Gastrocnemius medialis (tissue), 4 donors: ENCODE measurements at regions not wholly inside any gene's neighbourhood (a gene's known extent, or its start where the extent isn't known, plus 50 kb on each side); places are given as distances from the start of the nearest gene placed in this dataset.

Experiments used
- ATAC-seq, 2 donors: fragments of 150-250 bp; one replicate each; pipeline ENCODE4 v1.9.1; 2016
- DNase-seq, 2 donors: peaks; one replicate each; pipeline ENCODE4 v3.0.0-alpha.2; 2019
- H3K27ac ChIP-seq, 4 donors: fragments of 200-600 bp; sonication (generic); 1 replicate in 1 of 4; 2 replicates in 3 of 4; pipeline ENCODE4 v1.5.1; 2016 to 2018; ENCODE audit warnings: mild to moderate bottlenecking in 2 of 4, moderate library complexity in 1 of 4
- H3K27me3 ChIP-seq, 3 donors: fragments of 200-600 bp; sonication (generic) in 2 of 3; 1 replicate in 1 of 3; 2 replicates in 2 of 3; pipeline versions ENCODE4 v1.5.1 to v1.6.0; 2016 to 2019; ENCODE audit warnings: mild to moderate bottlenecking in 1 of 3, moderate library complexity in 1 of 3
- H3K36me3 ChIP-seq, 2 donors: fragments of 200-600 bp; sonication (generic) in 1 of 2; one replicate each; pipeline ENCODE4 v1.5.1; 2017 to 2018
- H3K4me1 ChIP-seq, 2 donors: fragments of 200-600 bp; sonication (generic) in 1 of 2; one replicate each; pipeline ENCODE4 v1.5.1; 2016 to 2017; ENCODE audit warnings: mild to moderate bottlenecking in 2 of 2
- H3K4me3 ChIP-seq, 4 donors: fragments of 200-600 bp; sonication (generic) in 3 of 4; 1 replicate in 1 of 4; 2 replicates in 3 of 4; pipeline ENCODE4 v1.5.1; 2016 to 2019; ENCODE audit warnings: mild to moderate bottlenecking in 2 of 4
- H3K9me3 ChIP-seq, 3 donors: fragments of 200-600 bp; sonication (generic) in 2 of 3; 1 replicate in 1 of 3; 2 replicates in 2 of 3; pipeline ENCODE4 v1.5.1; 2016 to 2019
- CTCF ChIP-seq, 5 experiments: fragments of 450-650 bp in 3 of 5; fragments of 200-600 bp in 2 of 5; sonication (generic) in 2 of 5; IDR thresholded peaks in 4 of 5; conservative IDR thresholded peaks in 1 of 5; 1 replicate in 4 of 5; 2 replicates in 1 of 5; pipeline ENCODE4 v1.5.1; 2016 to 2019; ENCODE audit warnings: antibody characterized with exemption in 5 of 5, mild to moderate bottlenecking in 3 of 5, moderate library complexity in 3 of 5
- POLR2A ChIP-seq, 2 donors: fragments of 450-650 bp; IDR thresholded peaks; one replicate each; pipeline ENCODE4 v1.6.1; 2017; ENCODE audit warnings: antibody characterized with exemption in 2 of 2, mild to moderate bottlenecking in 2 of 2, moderate library complexity in 2 of 2
- in situ Hi-C, 4 donors: fragments of 200-750 bp; cut with MboI; loops; one replicate each; pipeline versions ENCODE4 v1.15.0 to v1.8.0; 2017; ENCODE audit warnings: low sequenced_read_pairs in 4 of 4
- intact Hi-C: fragments of 100-400 bp; cut with DNase I; formaldehyde crosslinking; loops from one replicate; pipeline ENCODE4 v1.15.1; 2023; ENCODE audit warnings: low total_unique reads

- Histone ChIP-seq H3K27me3 (no peaks in the 10 kb centered on the region), H3K36me3 (no peaks in the 10 kb centered on the region), H3K27ac (no peak overlapping the region), H3K9me3 (no peaks in the 10 kb centered on the region), H3K4me3 (no peak overlapping the region), H3K4me1 (no peaks in the 10 kb centered on the region)
- in situ Hi-C loops: no loop called here
- DNase-seq: no peak
- no peak for ATAC-seq
- no peak for TF ChIP-seq POLR2A (IDR thresholded peaks at IDR 0.05)
- TF ChIP-seq CTCF (IDR thresholded peaks at IDR 0.05 in 4 of 5, conservative IDR thresholded peaks at IDR 0.05 in 1 of 5): no peak
- intact Hi-C loops: no loop called here
Observed at GRCh38 chr2:144967961-144968360, 448.0 kb upstream of the ZEB2 start.

DNA sequence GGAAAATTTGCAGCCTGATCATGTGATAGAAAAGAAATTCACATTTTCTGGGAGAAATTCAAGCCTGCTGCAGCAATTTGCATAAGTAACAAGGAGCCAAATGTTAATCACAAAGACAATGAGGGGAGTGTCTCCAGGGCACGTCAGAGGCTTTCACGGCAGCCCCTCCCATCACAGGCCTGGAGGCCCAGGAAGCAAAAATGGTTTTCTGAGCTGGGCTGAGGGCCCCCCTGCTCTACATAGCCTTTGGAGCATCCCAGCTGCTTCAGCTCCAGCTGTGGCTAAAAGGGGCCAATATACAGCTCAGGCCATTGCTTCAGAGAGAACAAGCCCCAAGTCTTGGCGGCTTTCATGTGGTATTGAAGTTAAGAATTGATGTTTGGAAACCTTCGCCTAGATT, 445.3 kb upstream of the ZEB2 start:
- H3K9me3 ChIP-seq: no peaks in the 10 kb centered on the region
- DNase-seq (no peak), ATAC-seq (no peak)
- H3K36me3 ChIP-seq: no peaks in the 10 kb centered on the region
- TF ChIP-seq CTCF (IDR thresholded peaks at IDR 0.05 in 4 of 5, conservative IDR thresholded peaks at IDR 0.05 in 1 of 5): no peak
- TF ChIP-seq POLR2A (IDR thresholded peaks at IDR 0.05): no peak
- in situ Hi-C loops: no loop called here
- no peaks in the 10 kb centered on the region for H3K4me1 ChIP-seq
- H3K27ac ChIP-seq: no peak overlapping the region
- intact Hi-C loops: no loop called here
- H3K27me3 ChIP-seq: no peaks in the 10 kb centered on the region
- no peak overlapping the region for H3K4me3 ChIP-seq

GRCh38 chr2:144963031-144963430, 443.1 kb upstream of the ZEB2 start:
- Histone ChIP-seq H3K27me3 (no peaks in the 10 kb centered on the region), H3K4me3 (no peak overlapping the region), H3K36me3 (no peaks in the 10 kb centered on the region), H3K4me1 (no peaks in the 10 kb centered on the region), H3K9me3 (no peaks in the 10 kb centered on the region), H3K27ac (no peak overlapping the region)
- ATAC-seq (no peak), DNase-seq (no peak)
- no peak for TF ChIP-seq POLR2A (IDR thresholded peaks at IDR 0.05)
- no peak for TF ChIP-seq CTCF (IDR thresholded peaks at IDR 0.05 in 4 of 5, conservative IDR thresholded peaks at IDR 0.05 in 1 of 5)
- intact Hi-C loops: no loop called here
- in situ Hi-C loops: no loop called here

DNA sequence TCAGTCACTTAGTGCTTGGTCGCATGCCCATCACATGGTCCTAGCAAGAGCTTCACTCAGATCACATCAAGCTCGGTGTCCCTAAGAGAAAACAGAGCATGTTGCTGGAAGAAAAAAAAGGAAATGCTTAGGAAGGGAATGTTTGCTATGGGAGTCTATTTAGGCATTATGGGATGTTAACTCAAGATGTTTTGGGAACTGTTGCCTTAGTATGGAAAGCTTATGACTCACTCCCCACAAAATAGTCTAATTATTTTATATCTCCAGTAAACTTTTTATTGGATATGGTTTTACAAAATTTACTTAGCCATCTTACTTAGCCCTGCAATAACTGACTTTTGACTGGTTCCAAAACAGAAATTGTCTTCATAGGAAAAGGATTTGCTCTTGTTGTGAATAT, 439.5 kb upstream of the ZEB2 start:
- Histone ChIP-seq H3K36me3 (no peaks in the 10 kb centered on the region), H3K9me3 (no peaks in the 10 kb centered on the region), H3K4me3 (no peak overlapping the region), H3K27me3 (no peaks in the 10 kb centered on the region), H3K27ac (no peak overlapping the region), H3K4me1 (no peaks in the 10 kb centered on the region)
- TF ChIP-seq CTCF (IDR thresholded peaks at IDR 0.05 in 4 of 5, conservative IDR thresholded peaks at IDR 0.05 in 1 of 5) (no peak), POLR2A (IDR thresholded peaks at IDR 0.05) (no peak)
- no peak for ATAC-seq
- intact Hi-C loops (no loop called here), in situ Hi-C loops (no loop called here)
- DNase-seq: no peak

DNA sequence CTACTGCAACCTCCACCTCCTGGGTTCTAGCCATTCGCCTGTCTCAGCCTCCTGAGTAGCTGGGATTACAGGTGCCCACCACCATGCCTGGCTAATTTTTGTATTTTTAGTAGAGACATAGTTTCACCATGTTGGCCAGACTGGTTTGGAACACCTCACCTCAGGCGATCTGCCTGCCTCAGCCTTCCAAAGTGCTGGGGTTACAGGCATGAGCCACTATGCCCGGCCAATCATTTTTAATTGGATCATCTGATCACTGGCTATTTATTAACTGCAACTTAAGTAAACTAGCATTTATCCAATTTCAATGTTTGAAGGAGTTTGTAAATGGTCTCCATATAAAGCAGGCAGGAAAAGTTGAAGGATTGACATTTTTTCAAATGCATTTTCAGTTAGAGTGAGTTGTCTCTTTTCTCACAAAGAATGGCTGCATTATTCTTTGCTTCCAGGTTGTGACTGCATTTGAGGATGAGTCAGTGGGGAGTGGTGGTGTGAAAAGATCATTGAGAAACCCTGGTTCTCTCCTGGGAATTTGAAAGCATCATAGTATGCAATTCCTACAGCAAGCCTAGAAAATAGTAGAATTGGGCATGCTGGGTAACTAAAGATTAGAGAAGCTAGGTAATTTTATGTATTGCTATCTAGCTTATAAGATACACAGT, 431.1 kb upstream of the ZEB2 start:
- Histone ChIP-seq H3K4me1 (no peaks in the 10 kb centered on the region), H3K27ac (no peak overlapping the region), H3K27me3 (no peaks in the 10 kb centered on the region), H3K9me3 (no peaks in the 10 kb centered on the region), H3K4me3 (no peak overlapping the region), H3K36me3 (no peaks in the 10 kb centered on the region)
- intact Hi-C loops: no loop called here
- in situ Hi-C loops: no loop called here
- ATAC-seq (peak; percentile 52 to 61), DNase-seq (no peak)
- TF ChIP-seq CTCF (IDR thresholded peaks at IDR 0.05 in 4 of 5, conservative IDR thresholded peaks at IDR 0.05 in 1 of 5) (no peak), POLR2A (IDR thresholded peaks at IDR 0.05) (no peak)
